Natural killer cell treated with Interleukin-12 subunit alpha and Interleukin-12 subunit beta and Interleukin-15 and Interleukin-18, amount 100 ng/mL, for 72 hours (primary cell): ENCODE measurements at regions not wholly inside any gene's neighbourhood (a gene's known extent, or its start where the extent isn't known, plus 50 kb on each side); places are given as distances from the start of the nearest gene placed in this dataset.

Experiments used
- ATAC-seq, 2 donors: fragments of 150-1000 bp; cut with Tn5 transposase in 1 of 2; sonication (Bioruptor Pico), chemical (Tn5 transposase) in 1 of 2; 2 replicates each; pipeline ENCODE4 v1.10.0; 2021
- DNase-seq: peaks from one replicate; pipeline ENCODE4 v3.0.0; 2022; ENCODE audit warnings: low spot score
- H3K27ac Mint-ChIP-seq, 2 donors: 1 replicate in 1 of 2; 2 replicates in 1 of 2; pipeline ENCODE4 v1.8.0; 2022; ENCODE audit warnings: mixed read lengths in 2 of 2, mild to moderate bottlenecking in 1 of 2, moderate library complexity in 1 of 2
- H3K27me3 Mint-ChIP-seq, 2 donors: 1 replicate in 1 of 2; 2 replicates in 1 of 2; pipeline ENCODE4 v1.8.0; 2022; ENCODE audit warnings: mixed read lengths in 2 of 2
- H3K36me3 Mint-ChIP-seq: one replicate; pipeline ENCODE4 v1.8.0; 2022; ENCODE audit warnings: mixed read lengths
- H3K4me1 Mint-ChIP-seq, 2 donors: 1 replicate in 1 of 2; 2 replicates in 1 of 2; pipeline ENCODE4 v1.8.0; 2022; ENCODE audit warnings: low read depth in 2 of 2, mixed read lengths in 2 of 2, mild to moderate bottlenecking in 1 of 2
- H3K4me3 Mint-ChIP-seq: one replicate; pipeline ENCODE4 v1.8.0; 2022; ENCODE audit warnings: mixed read lengths
- H3K9me3 Mint-ChIP-seq: 2 replicates; pipeline ENCODE4 v1.8.0; 2022; ENCODE audit warnings: mixed read lengths

- Mint-ChIP-seq H3K27me3 (peaks cover 0 to 19% of the 10 kb centered on the region in 2 donors), H3K9me3 (no peaks in the 10 kb centered on the region), H3K27ac (no peak overlapping the region), H3K4me3 (no peak overlapping the region), H3K4me1 (no peaks in the 10 kb centered on the region), H3K36me3 (no peaks in the 10 kb centered on the region)
- DNase-seq (no peak), ATAC-seq (no peak)
Observed at GRCh38 chr4:154009788-154010187, 220.9 kb upstream of the SFRP2 start.

- H3K27ac Mint-ChIP-seq, result no peak overlapping the region
- no peaks in the 10 kb centered on the region for H3K9me3 Mint-ChIP-seq
- DNase-seq (no peak), ATAC-seq (no peak)
- no peak overlapping the region for H3K4me3 Mint-ChIP-seq
- no peaks in the 10 kb centered on the region for H3K4me1 Mint-ChIP-seq
- H3K36me3 Mint-ChIP-seq, result no peaks in the 10 kb centered on the region
- H3K27me3 Mint-ChIP-seq, result peaks cover 0 to 19% of the 10 kb centered on the region in 2 donors
Observed at GRCh38 chr4:154009191-154009590, 220.3 kb upstream of the SFRP2 start.

- Mint-ChIP-seq H3K4me3 (no peak overlapping the region), H3K27ac (no peak overlapping the region), H3K36me3 (no peaks in the 10 kb centered on the region), H3K27me3 (peaks cover 2 to 27% of the 10 kb centered on the region in 2 donors), H3K9me3 (no peaks in the 10 kb centered on the region), H3K4me1 (no peaks in the 10 kb centered on the region)
- ATAC-seq, result no peak
- no peak for DNase-seq
Observed at GRCh38 chr4:154005171-154005520, 216.3 kb upstream of the SFRP2 start.

GRCh38 chr4:154004507-154005170, 215.8 kb upstream of the SFRP2 start:
- no peaks in the 10 kb centered on the region for H3K4me1 Mint-ChIP-seq
- ATAC-seq, result no peak
- no peak overlapping the region for H3K4me3 Mint-ChIP-seq
- DNase-seq, result no peak
- no peaks in the 10 kb centered on the region for H3K36me3 Mint-ChIP-seq
- H3K9me3 Mint-ChIP-seq, result no peaks in the 10 kb centered on the region
- peaks cover 2 to 31% of the 10 kb centered on the region in 2 donors for H3K27me3 Mint-ChIP-seq
- no peak overlapping the region for H3K27ac Mint-ChIP-seq

- H3K4me1 Mint-ChIP-seq, result no peaks in the 10 kb centered on the region
- peaks cover 2 to 31% of the 10 kb centered on the region in 2 donors for H3K27me3 Mint-ChIP-seq
- H3K9me3 Mint-ChIP-seq, result peaks cover 2% of the 10 kb centered on the region
- no peak for ATAC-seq
- no peak for DNase-seq
- no peak overlapping the region for H3K27ac Mint-ChIP-seq
- no peak overlapping the region for H3K4me3 Mint-ChIP-seq
- H3K36me3 Mint-ChIP-seq, result no peaks in the 10 kb centered on the region
Observed at GRCh38 chr4:154004016-154004415, 215.1 kb upstream of the SFRP2 start.

GRCh38 chr4:154003378-154003777, 214.5 kb upstream of the SFRP2 start:
- Mint-ChIP-seq H3K27ac (no peak overlapping the region), H3K27me3 (peaks cover 2 to 30% of the 10 kb centered on the region in 2 donors), H3K4me3 (no peak overlapping the region), H3K9me3 (peaks cover 3% of the 10 kb centered on the region), H3K36me3 (no peaks in the 10 kb centered on the region), H3K4me1 (no peaks in the 10 kb centered on the region)
- ATAC-seq (no peak), DNase-seq (no peak)

GRCh38 chr4:154001193-154001592, 212.3 kb upstream of the SFRP2 start:
- peaks cover 8% of the 10 kb centered on the region for H3K9me3 Mint-ChIP-seq

GRCh38 chr4:153997516-153997915, 208.6 kb upstream of the SFRP2 start:
- no peak overlapping the region for H3K27ac Mint-ChIP-seq
- ATAC-seq, result no peak
- DNase-seq, result no peak
- H3K4me1 Mint-ChIP-seq, result no peaks in the 10 kb centered on the region
- peaks cover 2 to 12% of the 10 kb centered on the region in 2 donors for H3K27me3 Mint-ChIP-seq
- H3K36me3 Mint-ChIP-seq, result no peaks in the 10 kb centered on the region
- peaks cover 17% of the 10 kb centered on the region for H3K9me3 Mint-ChIP-seq
- H3K4me3 Mint-ChIP-seq, result no peak overlapping the region

More at GRCh38 chr4:154001193-154001592, 212.3 kb upstream of the SFRP2 start:
- H3K4me3 Mint-ChIP-seq, result no peak overlapping the region
- no peaks in the 10 kb centered on the region for H3K4me1 Mint-ChIP-seq
- H3K27me3 Mint-ChIP-seq, result peaks cover 2 to 18% of the 10 kb centered on the region in 2 donors
- DNase-seq (no peak), ATAC-seq (no peak)
- no peak overlapping the region for H3K27ac Mint-ChIP-seq
- no peaks in the 10 kb centered on the region for H3K36me3 Mint-ChIP-seq

- no peak for ATAC-seq
- H3K27ac Mint-ChIP-seq, result no peak overlapping the region
- H3K36me3 Mint-ChIP-seq, result no peaks in the 10 kb centered on the region
- DNase-seq, result no peak
- H3K4me3 Mint-ChIP-seq, result no peak overlapping the region
- H3K27me3 Mint-ChIP-seq, result peaks cover 0 to 3% of the 10 kb centered on the region in 2 donors
- no peaks in the 10 kb centered on the region for H3K4me1 Mint-ChIP-seq
- H3K9me3 Mint-ChIP-seq, result peaks cover 18% of the 10 kb centered on the region
Observed at GRCh38 chr4:153989505-153989904, 200.6 kb upstream of the SFRP2 start.

GRCh38 chr4:153988492-153989363, 199.8 kb upstream of the SFRP2 start:
- Mint-ChIP-seq H3K9me3 (peaks cover 16% of the 10 kb centered on the region), H3K4me1 (no peaks in the 10 kb centered on the region), H3K36me3 (no peaks in the 10 kb centered on the region), H3K27me3 (peaks cover 0 to 3% of the 10 kb centered on the region in 2 donors), H3K27ac (no peak overlapping the region), H3K4me3 (no peak overlapping the region)
- no peak for DNase-seq
- peak in 1 of 2 donors; percentile 15 for ATAC-seq

- Mint-ChIP-seq H3K9me3 (peaks cover 19% of the 10 kb centered on the region), H3K27me3 (peaks cover 0 to 3% of the 10 kb centered on the region in 2 donors), H3K36me3 (no peaks in the 10 kb centered on the region), H3K4me1 (no peaks in the 10 kb centered on the region), H3K27ac (no peak overlapping the region), H3K4me3 (no peak overlapping the region)
- no peak for DNase-seq
- ATAC-seq, result no peak
Observed at GRCh38 chr4:153987291-153987690, 198.4 kb upstream of the SFRP2 start.

GRCh38 chr4:153976954-153977353, 188.1 kb upstream of the SFRP2 start:
- Mint-ChIP-seq H3K4me3 (no peak overlapping the region), H3K27me3 (peaks cover 0 to 7% of the 10 kb centered on the region in 2 donors), H3K27ac (no peak overlapping the region), H3K36me3 (peaks cover 6% of the 10 kb centered on the region), H3K4me1 (no peaks in the 10 kb centered on the region), H3K9me3 (peaks cover 9% of the 10 kb centered on the region)
- no peak for ATAC-seq
- no peak for DNase-seq

- DNase-seq (no peak), ATAC-seq (no peak)
- H3K4me3 Mint-ChIP-seq, result no peak overlapping the region
- no peak overlapping the region for H3K27ac Mint-ChIP-seq
- peaks cover 6% of the 10 kb centered on the region for H3K36me3 Mint-ChIP-seq
- H3K27me3 Mint-ChIP-seq, result no peaks in the 10 kb centered on the region
- H3K4me1 Mint-ChIP-seq, result no peaks in the 10 kb centered on the region
- H3K9me3 Mint-ChIP-seq, result peaks cover 4% of the 10 kb centered on the region
Observed at GRCh38 chr4:153974452-153974851, 185.6 kb upstream of the SFRP2 start.

- Mint-ChIP-seq H3K27me3 (no peaks in the 10 kb centered on the region), H3K4me3 (no peak overlapping the region), H3K4me1 (no peaks in the 10 kb centered on the region), H3K9me3 (peaks cover 4% of the 10 kb centered on the region), H3K36me3 (peaks cover 6% of the 10 kb centered on the region), H3K27ac (no peak overlapping the region)
- ATAC-seq (no peak), DNase-seq (no peak)
Observed at GRCh38 chr4:153973942-153974341, 185.1 kb upstream of the SFRP2 start.
